ENCODE measurements at regions not wholly inside any gene's neighbourhood (a gene's known extent, or its start where the extent isn't known, plus 50 kb on each side); places are given as distances from the start of the nearest gene placed in this dataset.

DNA sequence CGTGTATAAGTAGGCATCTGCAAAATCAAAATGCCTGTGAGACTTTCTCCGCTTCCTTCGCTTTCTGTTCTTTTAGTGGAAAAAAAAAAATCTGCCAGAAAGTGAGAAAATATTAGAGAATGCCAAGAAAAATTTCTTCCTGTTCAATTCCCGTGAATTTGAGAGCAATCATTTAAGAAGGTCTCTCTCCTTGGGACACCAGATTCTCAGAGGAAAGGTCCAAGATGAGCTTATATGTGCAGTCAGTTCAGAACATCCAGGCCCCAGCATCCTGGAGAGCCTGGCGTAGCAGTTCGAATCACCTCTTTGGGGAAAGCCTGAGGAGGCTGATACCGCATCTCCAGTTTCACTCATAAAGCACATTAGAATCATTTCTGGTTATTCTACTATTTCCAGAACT lies 912.8 kb downstream of the GALC start:
- TF ChIP-seq, protein P1, sequence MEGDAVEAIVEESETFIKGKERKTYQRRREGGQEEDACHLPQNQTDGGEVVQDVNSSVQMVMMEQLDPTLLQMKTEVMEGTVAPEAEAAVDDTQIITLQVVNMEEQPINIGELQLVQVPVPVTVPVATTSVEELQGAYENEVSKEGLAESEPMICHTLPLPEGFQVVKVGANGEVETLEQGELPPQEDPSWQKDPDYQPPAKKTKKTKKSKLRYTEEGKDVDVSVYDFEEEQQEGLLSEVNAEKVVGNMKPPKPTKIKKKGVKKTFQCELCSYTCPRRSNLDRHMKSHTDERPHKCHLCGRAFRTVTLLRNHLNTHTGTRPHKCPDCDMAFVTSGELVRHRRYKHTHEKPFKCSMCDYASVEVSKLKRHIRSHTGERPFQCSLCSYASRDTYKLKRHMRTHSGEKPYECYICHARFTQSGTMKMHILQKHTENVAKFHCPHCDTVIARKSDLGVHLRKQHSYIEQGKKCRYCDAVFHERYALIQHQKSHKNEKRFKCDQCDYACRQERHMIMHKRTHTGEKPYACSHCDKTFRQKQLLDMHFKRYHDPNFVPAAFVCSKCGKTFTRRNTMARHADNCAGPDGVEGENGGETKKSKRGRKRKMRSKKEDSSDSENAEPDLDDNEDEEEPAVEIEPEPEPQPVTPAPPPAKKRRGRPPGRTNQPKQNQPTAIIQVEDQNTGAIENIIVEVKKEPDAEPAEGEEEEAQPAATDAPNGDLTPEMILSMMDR (IDR thresholded peaks at IDR 0.05; ENCODE audit: low read length) = no peak
- TF ChIP-seq EZH2 (optimal IDR thresholded peaks at IDR 0.05; ENCODE audit: low read depth, low read length) (no peak), EZH2phosphoT487 (IDR thresholded peaks at IDR 0.05; ENCODE audit: low read length) (no peak)
